H1 (cell line): ENCODE measurements at regions not wholly inside any gene's neighbourhood (a gene's known extent, or its start where the extent isn't known, plus 50 kb on each side); places are given as distances from the start of the nearest gene placed in this dataset.

ENCODE experiments used
- CBX8 ChIP-seq: fragments of 300-800, 300-1000 bp; sonication (generic); IDR thresholded peaks from 2 replicates; pipeline ENCODE4 v1.7.1; 2016; ENCODE audit warnings: low read depth, low read length, borderline replicate concordance
- EGR1 ChIP-seq: IDR thresholded peaks from 2 replicates; pipeline ENCODE4 v1.6.1; 2011; ENCODE audit warnings: low read depth, low read length, borderline replicate concordance
- EZH2 ChIP-seq: fragments of 200-600 bp; sonication (generic); IDR thresholded peaks from 2 replicates; pipeline ENCODE4 v1.7.1; 2012; ENCODE audit warnings: low read depth, mild to moderate bottlenecking, moderate library complexity, low read length, inconsistent platforms; ENCODE audit not compliant: severe bottlenecking
- HDAC2 ChIP-seq, 2 experiments: fragments of 300-600 bp in 1 of 2; sonication (generic) in 1 of 2; IDR thresholded peaks; 2 replicates each; pipeline ENCODE4 v1.6.1; 2011 to 2012; ENCODE audit warnings: low read depth in 2 of 2, low read length in 2 of 2, mild to moderate bottlenecking in 2 of 2, moderate library complexity in 2 of 2, borderline replicate concordance in 1 of 2, inconsistent platforms in 1 of 2
- JUN ChIP-seq: IDR thresholded peaks from 2 replicates; pipeline ENCODE4 v1.6.1; 2011; ENCODE audit warnings: low read depth, mild to moderate bottlenecking, improper control_type of control experiment, low read length
- MAFK ChIP-seq: IDR thresholded peaks from 2 replicates; pipeline ENCODE4 v1.6.1; 2012; ENCODE audit warnings: low read depth, mild to moderate bottlenecking, improper control_type of control experiment, low read length
- RAD21 ChIP-seq, 2 experiments: IDR thresholded peaks in 1 of 2; conservative IDR thresholded peaks in 1 of 2; 2 replicates each; pipeline ENCODE4 v1.6.1; 2011; ENCODE audit warnings: low read depth in 2 of 2, low read length in 2 of 2, improper control_type of control experiment in 1 of 2, inconsistent platforms in 1 of 2, mild to moderate bottlenecking in 1 of 2, moderate library complexity in 1 of 2
- RFX5 ChIP-seq: IDR thresholded peaks from 2 replicates; pipeline ENCODE4 v1.6.1; 2011; ENCODE audit warnings: low read depth, low read length, improper control_type of control experiment, borderline replicate concordance
- SIN3A ChIP-seq, 2 experiments: IDR thresholded peaks in 1 of 2; conservative IDR thresholded peaks in 1 of 2; 2 replicates each; pipeline ENCODE4 v1.6.1; 2011 to 2012; ENCODE audit warnings: low read length in 2 of 2, improper control_type of control experiment in 1 of 2, low read depth in 1 of 2, mild to moderate bottlenecking in 1 of 2
- SRF ChIP-seq: IDR thresholded peaks from 2 replicates; pipeline ENCODE4 v1.6.1; 2011; ENCODE audit warnings: mild to moderate bottlenecking, low read depth, low read length, moderate library complexity
- SUZ12 ChIP-seq: fragments of 200-600 bp; sonication (generic); IDR thresholded peaks from 2 replicates; pipeline ENCODE4 v1.6.1; 2012; ENCODE audit warnings: mild to moderate bottlenecking, inconsistent platforms, low read length, moderate library complexity, mixed read lengths
- TAF1 ChIP-seq: IDR thresholded peaks from 2 replicates; pipeline ENCODE4 v1.6.1; 2011; ENCODE audit warnings: mild to moderate bottlenecking, low read depth, low read length
- TF ChIP-seq, protein P1 (sequence below), 3 experiments: IDR thresholded peaks; 1 replicate in 2 of 3; 2 replicates in 1 of 3; pipeline versions ENCODE4 v1.5.1 to v1.6.1; 2011; ENCODE audit warnings: low read length in 3 of 3, mild to moderate bottlenecking in 3 of 3, inconsistent platforms in 2 of 3, low read depth in 1 of 3, moderate library complexity in 1 of 3; ENCODE audit not compliant: insufficient read depth in 1 of 3; ENCODE audit errors: control extremely low read depth in 1 of 3
- TF ChIP-seq, protein P2 (sequence below): IDR thresholded peaks from 2 replicates; pipeline ENCODE4 v1.6.1; 2012; ENCODE audit warnings: inconsistent platforms

DNA sequence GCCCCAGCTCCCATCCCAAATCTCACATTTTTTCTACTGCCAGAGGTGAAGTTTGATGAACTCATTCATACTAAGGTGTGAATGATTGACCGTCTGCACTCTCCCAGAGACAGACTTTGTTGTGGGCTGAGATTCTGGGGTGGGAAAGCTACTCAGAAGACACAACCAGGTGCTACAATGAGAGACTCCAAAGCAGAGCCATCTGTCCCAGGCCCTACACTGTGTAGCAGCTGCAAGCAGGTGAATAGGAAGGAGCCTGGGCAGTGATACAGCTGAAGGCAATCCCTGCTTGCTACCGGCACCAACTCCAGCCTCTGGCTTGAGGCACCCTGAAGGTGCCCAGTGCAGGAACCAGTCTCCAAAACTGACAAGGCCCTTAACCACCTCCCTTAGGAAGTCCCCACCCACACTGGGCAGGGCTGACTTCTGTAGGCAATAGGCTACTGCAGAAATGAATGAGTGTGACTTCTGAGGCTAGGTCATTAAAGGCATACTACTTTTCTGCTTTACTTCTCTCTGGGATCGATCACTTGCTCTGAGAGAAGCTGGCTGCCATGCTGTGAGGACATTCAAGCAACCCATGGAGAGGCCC, 79.7 kb upstream of the RUNX3 start:
- no peak for TF ChIP-seq MAFK
- no peak for TF ChIP-seq SIN3A (conservative IDR thresholded peaks at IDR 0.05 in 1 of 2, IDR thresholded peaks at IDR 0.05 in 1 of 2; ENCODE audit: low read depth in 1 of 2, low read length in 2 of 2)
- no peak for TF ChIP-seq TAF1
- TF ChIP-seq, protein P1, sequence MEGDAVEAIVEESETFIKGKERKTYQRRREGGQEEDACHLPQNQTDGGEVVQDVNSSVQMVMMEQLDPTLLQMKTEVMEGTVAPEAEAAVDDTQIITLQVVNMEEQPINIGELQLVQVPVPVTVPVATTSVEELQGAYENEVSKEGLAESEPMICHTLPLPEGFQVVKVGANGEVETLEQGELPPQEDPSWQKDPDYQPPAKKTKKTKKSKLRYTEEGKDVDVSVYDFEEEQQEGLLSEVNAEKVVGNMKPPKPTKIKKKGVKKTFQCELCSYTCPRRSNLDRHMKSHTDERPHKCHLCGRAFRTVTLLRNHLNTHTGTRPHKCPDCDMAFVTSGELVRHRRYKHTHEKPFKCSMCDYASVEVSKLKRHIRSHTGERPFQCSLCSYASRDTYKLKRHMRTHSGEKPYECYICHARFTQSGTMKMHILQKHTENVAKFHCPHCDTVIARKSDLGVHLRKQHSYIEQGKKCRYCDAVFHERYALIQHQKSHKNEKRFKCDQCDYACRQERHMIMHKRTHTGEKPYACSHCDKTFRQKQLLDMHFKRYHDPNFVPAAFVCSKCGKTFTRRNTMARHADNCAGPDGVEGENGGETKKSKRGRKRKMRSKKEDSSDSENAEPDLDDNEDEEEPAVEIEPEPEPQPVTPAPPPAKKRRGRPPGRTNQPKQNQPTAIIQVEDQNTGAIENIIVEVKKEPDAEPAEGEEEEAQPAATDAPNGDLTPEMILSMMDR (IDR thresholded peaks at IDR 0.05; ENCODE audit: control extremely low read depth in 1 of 3, insufficient read depth in 1 of 3, low read depth in 1 of 3, low read length in 3 of 3), result no peak
- TF ChIP-seq HDAC2 (IDR thresholded peaks at IDR 0.05; ENCODE audit: borderline replicate concordance in 1 of 2, low read depth in 2 of 2, low read length in 2 of 2), result no peak
- TF ChIP-seq SUZ12, result no peak
- no peak for TF ChIP-seq EGR1
- TF ChIP-seq, protein P2, sequence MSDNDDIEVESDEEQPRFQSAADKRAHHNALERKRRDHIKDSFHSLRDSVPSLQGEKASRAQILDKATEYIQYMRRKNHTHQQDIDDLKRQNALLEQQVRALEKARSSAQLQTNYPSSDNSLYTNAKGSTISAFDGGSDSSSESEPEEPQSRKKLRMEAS, result no peak
- no peak for TF ChIP-seq EZH2
- no peak for TF ChIP-seq RFX5
- TF ChIP-seq SRF, result no peak
- TF ChIP-seq RAD21 (IDR thresholded peaks at IDR 0.05 in 1 of 2, conservative IDR thresholded peaks at IDR 0.05 in 1 of 2; ENCODE audit: low read depth in 2 of 2, low read length in 2 of 2), result no peak
- no peak for TF ChIP-seq JUN
- TF ChIP-seq CBX8, result no peak
